ENCODE measurements at regions not wholly inside any gene's neighbourhood (a gene's known extent, or its start where the extent isn't known, plus 50 kb on each side); places are given as distances from the start of the nearest gene placed in this dataset.

DNA sequence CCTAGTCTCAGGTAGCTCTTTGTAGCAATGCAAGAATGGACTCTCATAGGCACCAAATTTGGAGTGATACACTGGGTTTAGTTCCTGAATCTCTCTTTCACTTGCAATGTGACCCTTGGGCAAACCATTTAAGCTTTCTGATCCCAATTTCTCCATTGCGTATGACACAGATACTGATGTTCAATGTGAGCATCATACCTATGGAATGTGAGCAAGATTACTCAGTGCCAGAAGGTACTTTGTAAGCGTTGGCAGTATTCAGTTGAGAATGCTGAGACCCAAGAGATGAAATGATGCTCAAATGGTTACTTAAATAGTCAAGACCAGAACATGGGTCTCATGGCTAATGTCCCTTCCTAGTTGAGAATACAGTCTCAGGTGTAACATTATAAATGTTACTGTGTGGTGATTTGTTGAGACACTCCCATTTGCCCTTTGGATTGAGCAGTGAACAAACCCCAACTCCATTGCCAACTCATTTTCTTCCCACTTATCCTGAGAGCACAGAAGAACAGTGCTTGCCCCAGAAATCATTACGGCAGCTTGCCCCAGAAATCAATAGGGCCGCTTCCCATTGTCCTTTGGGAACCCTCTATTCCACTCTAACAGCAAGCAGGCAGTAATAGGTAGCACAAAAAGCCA lies 134.1 kb downstream of the SOX9 start:
- Histone ChIP-seq H3K27ac (no peak overlapping the region), H3K4me3 (no peak overlapping the region), H3K36me3 (no peaks in the 10 kb centered on the region), H3K4me1 (no peaks in the 10 kb centered on the region), H3K27me3 (ENCODE audit: low read depth) (no peaks in the 10 kb centered on the region), H3K9me3 (no peaks in the 10 kb centered on the region)
- no peak for DNase-seq
- no peak for ATAC-seq
- intact Hi-C loops (cut with DNase I): no loop called here
- TF ChIP-seq, protein P1, sequence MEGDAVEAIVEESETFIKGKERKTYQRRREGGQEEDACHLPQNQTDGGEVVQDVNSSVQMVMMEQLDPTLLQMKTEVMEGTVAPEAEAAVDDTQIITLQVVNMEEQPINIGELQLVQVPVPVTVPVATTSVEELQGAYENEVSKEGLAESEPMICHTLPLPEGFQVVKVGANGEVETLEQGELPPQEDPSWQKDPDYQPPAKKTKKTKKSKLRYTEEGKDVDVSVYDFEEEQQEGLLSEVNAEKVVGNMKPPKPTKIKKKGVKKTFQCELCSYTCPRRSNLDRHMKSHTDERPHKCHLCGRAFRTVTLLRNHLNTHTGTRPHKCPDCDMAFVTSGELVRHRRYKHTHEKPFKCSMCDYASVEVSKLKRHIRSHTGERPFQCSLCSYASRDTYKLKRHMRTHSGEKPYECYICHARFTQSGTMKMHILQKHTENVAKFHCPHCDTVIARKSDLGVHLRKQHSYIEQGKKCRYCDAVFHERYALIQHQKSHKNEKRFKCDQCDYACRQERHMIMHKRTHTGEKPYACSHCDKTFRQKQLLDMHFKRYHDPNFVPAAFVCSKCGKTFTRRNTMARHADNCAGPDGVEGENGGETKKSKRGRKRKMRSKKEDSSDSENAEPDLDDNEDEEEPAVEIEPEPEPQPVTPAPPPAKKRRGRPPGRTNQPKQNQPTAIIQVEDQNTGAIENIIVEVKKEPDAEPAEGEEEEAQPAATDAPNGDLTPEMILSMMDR (IDR thresholded peaks at IDR 0.05): no peak

DNA sequence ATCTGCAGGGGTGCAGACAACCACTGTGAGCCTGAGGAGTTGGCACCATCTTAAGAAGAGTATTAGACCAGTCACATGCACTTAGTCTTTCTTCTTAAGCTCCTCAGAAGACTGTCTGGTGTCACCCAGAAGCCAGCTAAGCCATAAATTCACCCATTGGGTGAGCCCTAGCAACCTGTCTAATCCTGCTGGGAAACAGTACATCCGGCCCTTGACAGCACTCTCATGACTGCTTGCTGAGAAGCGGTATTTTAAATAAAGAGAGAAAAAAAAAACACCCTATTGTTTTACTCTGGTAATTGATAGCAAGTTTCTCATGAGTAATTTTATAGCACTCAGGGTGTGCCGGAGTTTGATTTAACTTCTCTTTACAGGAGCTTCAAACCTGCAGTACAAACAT lies 134.7 kb downstream of the SOX9 start:
- Histone ChIP-seq H3K4me3 (no peak overlapping the region), H3K27ac (no peak overlapping the region), H3K9me3 (no peaks in the 10 kb centered on the region), H3K36me3 (no peaks in the 10 kb centered on the region), H3K27me3 (ENCODE audit: low read depth) (no peaks in the 10 kb centered on the region), H3K4me1 (no peaks in the 10 kb centered on the region)
- TF ChIP-seq, protein P1 (IDR thresholded peaks at IDR 0.05): no peak
- DNase-seq: no peak
- ATAC-seq: no peak
- intact Hi-C loops (cut with DNase I): no loop called here

DNA sequence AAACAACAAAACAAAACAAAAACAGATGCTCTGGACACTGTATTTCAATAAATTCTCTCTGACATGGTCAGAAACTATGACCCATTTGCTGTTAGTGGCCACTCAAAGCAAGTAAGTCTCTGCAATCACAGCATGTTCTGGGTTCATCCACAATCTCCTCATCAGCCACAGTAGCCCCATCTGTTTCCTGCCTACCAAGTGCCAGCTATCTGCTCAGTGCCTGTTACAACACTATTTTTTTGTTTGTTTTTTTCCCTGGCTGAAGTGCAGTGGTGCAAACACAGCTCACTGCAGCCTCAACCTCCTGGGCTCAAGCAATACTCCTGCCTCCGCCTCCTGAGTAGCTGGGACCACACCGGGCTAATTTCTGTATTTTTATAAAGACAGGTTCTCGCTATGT lies 137.9 kb downstream of the SOX9 start:
- Histone ChIP-seq H3K9me3 (no peaks in the 10 kb centered on the region), H3K4me3 (no peak overlapping the region), H3K27me3 (ENCODE audit: low read depth) (no peaks in the 10 kb centered on the region), H3K4me1 (no peaks in the 10 kb centered on the region), H3K27ac (no peak overlapping the region), H3K36me3 (no peaks in the 10 kb centered on the region)
- DNase-seq: no peak
- ATAC-seq: no peak
- TF ChIP-seq, protein P1 (IDR thresholded peaks at IDR 0.05): no peak
- intact Hi-C loops (cut with DNase I): no loop called here

DNA sequence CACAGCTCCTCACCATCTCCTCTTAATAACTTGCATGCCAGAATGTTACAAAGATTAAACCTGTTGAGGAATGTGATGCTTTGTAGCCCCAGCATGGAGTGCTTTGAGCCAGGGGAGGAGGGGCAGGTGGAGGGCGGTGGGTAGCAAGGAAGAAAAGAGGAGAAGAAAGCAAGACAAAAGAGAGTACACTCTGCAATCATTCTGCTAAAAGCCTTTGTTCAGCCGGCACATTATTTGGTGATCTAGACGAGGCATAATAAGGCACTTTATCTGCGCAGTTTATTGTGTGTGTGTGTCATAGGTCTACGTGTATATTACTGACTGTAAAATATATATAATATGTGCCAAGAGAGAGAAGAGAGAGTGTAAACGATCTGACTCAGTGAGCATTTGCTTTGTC lies 139.1 kb downstream of the SOX9 start:
- TF ChIP-seq, protein P1 (IDR thresholded peaks at IDR 0.05): no peak
- no peak for DNase-seq
- intact Hi-C loops (cut with DNase I): no loop called here
- ATAC-seq: no peak
- Histone ChIP-seq H3K4me3 (no peak overlapping the region), H3K27ac (no peak overlapping the region), H3K27me3 (ENCODE audit: low read depth) (no peaks in the 10 kb centered on the region), H3K36me3 (no peaks in the 10 kb centered on the region), H3K4me1 (no peaks in the 10 kb centered on the region), H3K9me3 (no peaks in the 10 kb centered on the region)

DNA sequence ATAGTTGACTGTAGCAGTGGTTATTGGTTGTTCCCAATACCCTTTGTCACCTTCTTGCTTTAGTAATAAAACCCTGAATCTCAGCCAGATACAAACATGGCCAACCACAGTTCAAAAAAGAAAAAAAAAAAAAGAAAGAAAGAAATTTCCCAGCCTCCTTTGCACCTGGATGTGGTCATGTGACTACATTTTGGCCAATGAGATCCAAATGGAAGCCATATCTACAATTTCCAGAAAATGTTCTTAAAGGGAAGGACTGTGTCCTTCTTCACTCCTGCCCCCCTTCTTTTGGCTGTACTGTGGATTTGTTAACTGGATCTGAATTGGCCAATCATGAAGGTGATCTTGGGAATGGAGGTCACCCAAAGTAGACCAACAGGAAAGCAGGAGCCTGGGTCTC lies 141.9 kb downstream of the SOX9 start:
- peaks cover 4% of the 10 kb centered on the region for H3K27me3 ChIP-seq (ENCODE audit: low read depth)
- no peaks in the 10 kb centered on the region for H3K4me1 ChIP-seq
- ATAC-seq (no peak), DNase-seq (no peak)
- intact Hi-C loops (cut with DNase I): no loop called here
- H3K36me3 ChIP-seq: no peaks in the 10 kb centered on the region
- TF ChIP-seq, protein P1 (IDR thresholded peaks at IDR 0.05): no peak
- no peak overlapping the region for H3K4me3 ChIP-seq
- H3K27ac ChIP-seq: no peak overlapping the region
- no peaks in the 10 kb centered on the region for H3K9me3 ChIP-seq
